Effector memory CD4-positive, alpha-beta T cell (primary cell): ENCODE measurements at regions not wholly inside any gene's neighbourhood (a gene's known extent, or its start where the extent isn't known, plus 50 kb on each side); places are given as distances from the start of the nearest gene placed in this dataset.

Source experiments
- DNase-seq, 3 donors: peaks; one replicate each; pipeline ENCODE4 v3.0.0-alpha.2; 2020
- H3K27ac ChIP-seq: 2 replicates; pipeline ENCODE4 v1.7.0; 2013; ENCODE audit warnings: mild to moderate bottlenecking, low read length, moderate library complexity; ENCODE audit not compliant: insufficient read depth, poor library complexity, severe bottlenecking
- H3K27me3 ChIP-seq: replicated peaks from 2 replicates; pipeline ENCODE4 v1.7.0; 2013; ENCODE audit warnings: mild to moderate bottlenecking, low read length; ENCODE audit not compliant: insufficient read depth, control insufficient read depth, poor library complexity, severe bottlenecking
- H3K36me3 ChIP-seq: 2 replicates; pipeline ENCODE4 v1.7.0; 2013; ENCODE audit warnings: mild to moderate bottlenecking, low read length, moderate library complexity; ENCODE audit not compliant: control insufficient read depth, insufficient read depth
- H3K4me1 ChIP-seq: 2 replicates; pipeline ENCODE4 v1.7.0; 2013; ENCODE audit warnings: low read length, mild to moderate bottlenecking; ENCODE audit not compliant: control insufficient read depth, insufficient read depth, poor library complexity, severe bottlenecking
- H3K4me3 ChIP-seq: 2 replicates; pipeline ENCODE4 v1.7.0; 2013; ENCODE audit warnings: low read length, low read depth, mild to moderate bottlenecking; ENCODE audit not compliant: insufficient read depth, poor library complexity, severe bottlenecking
- H3K9me3 ChIP-seq: 2 replicates; pipeline ENCODE4 v1.7.0; 2013; ENCODE audit warnings: mild to moderate bottlenecking, low read length, moderate library complexity; ENCODE audit not compliant: control insufficient read depth

DNA sequence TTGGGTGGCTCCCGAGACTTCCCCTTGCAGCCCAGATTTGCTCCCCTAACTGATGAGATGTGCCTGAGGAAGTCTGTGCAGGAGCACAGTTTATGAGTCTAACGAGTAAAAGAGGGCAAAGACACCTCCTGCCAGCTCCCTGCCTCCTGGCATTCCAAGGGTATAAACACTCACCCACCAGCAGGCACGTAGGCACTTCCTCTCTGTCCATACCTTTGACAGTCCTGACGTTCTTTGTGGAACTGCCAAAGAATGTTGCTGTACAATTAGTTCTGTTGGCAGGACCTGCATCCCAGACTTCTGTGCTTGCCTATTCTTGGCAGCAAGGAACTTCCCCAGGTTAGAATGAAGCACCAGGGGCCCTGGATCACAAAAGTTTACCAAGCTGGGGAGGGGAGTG lies 889.3 kb downstream of the BCL11B start:
- H3K4me3 ChIP-seq, result no peak overlapping the region
- no peaks in the 10 kb centered on the region for H3K9me3 ChIP-seq
- no peak for DNase-seq
- H3K27ac ChIP-seq, result no peak overlapping the region
- H3K36me3 ChIP-seq, result no peaks in the 10 kb centered on the region
- H3K4me1 ChIP-seq, result no peaks in the 10 kb centered on the region
- H3K27me3 ChIP-seq, result no peaks in the 10 kb centered on the region

DNA sequence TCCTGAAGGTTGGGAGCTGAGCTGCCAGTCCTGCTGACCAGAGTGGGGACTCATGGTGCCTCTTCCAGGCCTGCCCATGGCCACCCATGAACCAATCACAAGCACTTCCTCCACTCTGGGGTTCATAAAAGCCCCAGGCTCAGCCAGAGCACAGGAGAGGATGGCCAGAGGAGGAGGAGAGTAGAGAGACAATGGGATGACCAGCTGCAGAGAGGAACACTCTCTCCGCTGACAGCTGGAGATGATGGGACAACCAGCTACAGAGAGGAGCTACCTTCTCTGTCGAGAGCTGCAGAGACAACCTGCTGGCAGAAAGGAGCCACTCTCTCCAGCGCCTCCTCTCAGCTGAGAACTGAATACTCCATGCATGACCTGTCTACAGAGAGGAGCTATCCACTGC lies 886.1 kb downstream of the BCL11B start:
- Histone ChIP-seq H3K4me1 (no peaks in the 10 kb centered on the region), H3K9me3 (no peaks in the 10 kb centered on the region), H3K27ac (no peak overlapping the region), H3K36me3 (no peaks in the 10 kb centered on the region), H3K4me3 (no peak overlapping the region), H3K27me3 (no peaks in the 10 kb centered on the region)
- DNase-seq, result no peak

DNA sequence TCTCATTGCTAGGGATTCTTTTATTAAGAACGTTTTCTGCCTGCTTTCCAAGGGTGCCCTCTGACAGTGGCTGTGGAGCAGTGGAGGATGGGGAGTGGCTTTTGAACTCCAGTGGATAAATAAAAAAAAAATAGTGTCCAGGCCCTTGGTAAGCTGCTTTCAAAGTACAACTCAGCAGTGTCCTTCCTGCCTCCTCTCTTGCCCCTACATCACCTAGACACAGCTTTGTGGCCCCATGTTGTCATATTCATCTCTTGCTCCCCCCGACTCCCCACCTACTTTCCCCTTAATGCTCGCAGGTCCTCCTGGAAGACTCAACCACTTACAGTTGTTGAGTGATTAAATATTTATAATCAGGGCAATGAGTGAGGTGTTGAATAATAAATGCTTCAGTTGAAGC lies 880.9 kb downstream of the BCL11B start:
- H3K27ac ChIP-seq, result no peak overlapping the region
- H3K36me3 ChIP-seq, result no peaks in the 10 kb centered on the region
- no peaks in the 10 kb centered on the region for H3K27me3 ChIP-seq
- no peaks in the 10 kb centered on the region for H3K9me3 ChIP-seq
- H3K4me1 ChIP-seq, result no peaks in the 10 kb centered on the region
- no peak for DNase-seq
- no peak overlapping the region for H3K4me3 ChIP-seq

DNA sequence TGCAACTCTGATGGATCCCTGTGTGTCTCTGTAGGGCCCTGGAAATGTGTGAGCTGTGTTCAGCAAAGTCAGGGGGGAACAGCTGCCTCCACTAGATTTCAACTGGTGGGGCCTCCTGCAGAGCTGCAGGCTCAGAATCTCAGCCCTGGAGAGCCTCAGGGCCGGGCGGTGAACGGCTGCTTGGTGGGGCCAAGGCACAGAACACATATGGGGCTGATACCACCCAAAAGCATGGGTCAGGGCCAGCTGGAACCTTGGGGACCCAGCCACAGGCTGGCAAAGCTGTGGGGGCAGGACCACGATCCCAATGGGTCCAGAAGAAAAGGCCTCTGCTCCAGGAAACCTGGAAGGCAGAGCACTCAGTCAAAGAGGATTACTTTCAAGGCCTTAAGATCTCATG lies 878.5 kb downstream of the BCL11B start:
- no peaks in the 10 kb centered on the region for H3K9me3 ChIP-seq
- H3K27ac ChIP-seq, result no peak overlapping the region
- H3K4me1 ChIP-seq, result no peaks in the 10 kb centered on the region
- H3K4me3 ChIP-seq, result no peak overlapping the region
- no peaks in the 10 kb centered on the region for H3K36me3 ChIP-seq
- no peak for DNase-seq
- H3K27me3 ChIP-seq, result no peaks in the 10 kb centered on the region

DNA sequence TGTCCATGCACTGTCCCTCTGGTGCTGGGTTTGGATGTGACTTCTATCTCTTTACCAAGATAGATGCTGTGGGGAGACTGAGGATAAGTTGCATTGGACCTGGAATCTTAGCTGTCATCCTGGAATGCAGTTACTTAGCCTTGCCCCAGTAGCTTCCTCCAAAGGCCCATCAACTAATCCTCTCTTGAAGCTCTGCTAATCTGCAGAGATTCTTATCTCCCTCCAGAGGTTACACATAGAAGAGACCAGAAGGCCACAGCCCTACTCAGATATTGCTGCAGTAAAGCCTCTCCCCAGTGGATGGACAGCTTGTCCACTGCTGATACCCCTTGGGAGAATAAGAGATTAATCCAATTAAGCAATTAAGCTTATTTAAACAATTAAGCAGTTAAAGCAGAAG lies 867.2 kb downstream of the BCL11B start:
- H3K9me3 ChIP-seq, result no peaks in the 10 kb centered on the region
- H3K4me3 ChIP-seq, result no peak overlapping the region
- no peaks in the 10 kb centered on the region for H3K4me1 ChIP-seq
- no peaks in the 10 kb centered on the region for H3K36me3 ChIP-seq
- no peaks in the 10 kb centered on the region for H3K27me3 ChIP-seq
- no peak overlapping the region for H3K27ac ChIP-seq
- no peak for DNase-seq

DNA sequence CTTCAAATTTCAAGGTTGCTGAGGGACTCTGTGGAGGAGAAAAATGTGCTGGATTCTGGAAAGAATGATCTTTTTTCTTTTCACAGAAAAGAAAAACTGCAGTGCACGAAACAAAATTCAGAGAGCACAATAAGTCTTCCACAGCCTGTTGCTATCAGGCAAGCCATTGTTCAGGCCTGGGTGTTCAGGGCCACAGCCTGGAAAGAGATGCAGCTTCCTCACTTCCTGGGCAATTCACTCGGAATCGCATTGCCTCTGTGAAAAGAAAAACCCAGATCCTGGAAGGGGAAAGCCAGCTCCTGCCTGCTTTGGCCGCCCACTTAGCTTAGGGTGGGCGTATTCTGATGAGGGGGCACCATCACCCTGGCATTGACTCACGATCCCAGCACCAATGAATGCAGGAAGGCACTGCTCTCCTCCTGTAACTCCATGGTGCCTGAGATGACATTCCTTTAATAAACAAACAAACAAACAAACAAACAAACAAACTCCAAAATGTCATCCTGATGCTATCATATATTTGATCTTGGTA lies 863.9 kb downstream of the BCL11B start:
- H3K27me3 ChIP-seq, result no peaks in the 10 kb centered on the region
- H3K4me1 ChIP-seq, result no peaks in the 10 kb centered on the region
- no peak overlapping the region for H3K27ac ChIP-seq
- no peak overlapping the region for H3K4me3 ChIP-seq
- DNase-seq, result no peak
- no peaks in the 10 kb centered on the region for H3K36me3 ChIP-seq
- no peaks in the 10 kb centered on the region for H3K9me3 ChIP-seq

DNA sequence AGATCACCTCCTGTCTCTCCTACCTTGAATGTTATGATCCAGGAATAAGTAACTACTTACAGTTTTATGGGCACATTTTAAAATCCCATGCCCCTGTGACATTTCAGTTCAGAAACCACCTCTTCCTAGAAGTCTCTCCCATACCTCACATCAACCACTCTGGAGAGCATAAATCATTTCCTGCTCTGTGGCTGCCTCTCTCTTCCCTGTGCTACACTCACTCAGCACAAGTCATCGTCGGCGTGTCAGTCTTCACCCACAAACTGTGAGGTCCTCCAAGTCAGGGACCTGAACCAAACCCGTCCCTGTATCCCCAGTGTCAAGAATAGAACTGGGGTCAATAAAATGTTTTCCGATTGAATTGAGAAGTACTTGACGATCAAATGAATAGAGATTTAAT lies 863.3 kb downstream of the BCL11B start:
- no peaks in the 10 kb centered on the region for H3K36me3 ChIP-seq
- no peaks in the 10 kb centered on the region for H3K27me3 ChIP-seq
- H3K4me3 ChIP-seq, result no peak overlapping the region
- no peak for DNase-seq
- no peaks in the 10 kb centered on the region for H3K9me3 ChIP-seq
- no peak overlapping the region for H3K27ac ChIP-seq
- no peaks in the 10 kb centered on the region for H3K4me1 ChIP-seq

DNA sequence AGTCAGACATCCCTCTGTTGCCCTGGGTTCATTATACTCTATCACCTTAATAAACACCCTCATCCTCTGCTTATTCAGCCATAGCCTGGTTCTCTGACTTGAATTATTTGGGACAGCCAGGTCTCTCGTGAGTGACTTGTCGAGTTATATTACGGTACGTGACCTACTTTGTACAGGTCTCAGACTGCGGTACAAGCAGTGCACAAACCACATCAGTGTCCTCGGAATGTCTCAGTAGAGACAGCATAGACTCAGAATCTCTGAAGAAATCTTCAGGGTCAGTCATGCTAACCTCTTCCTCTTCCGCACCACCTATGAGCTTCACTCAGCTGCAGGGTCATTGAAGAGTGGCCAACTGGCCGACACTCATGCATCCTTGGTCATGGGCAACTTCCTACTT lies 860.8 kb downstream of the BCL11B start:
- H3K36me3 ChIP-seq, result no peaks in the 10 kb centered on the region
- no peaks in the 10 kb centered on the region for H3K27me3 ChIP-seq
- no peaks in the 10 kb centered on the region for H3K4me1 ChIP-seq
- no peaks in the 10 kb centered on the region for H3K9me3 ChIP-seq
- DNase-seq, result no peak
- no peak overlapping the region for H3K4me3 ChIP-seq
- H3K27ac ChIP-seq, result no peak overlapping the region

DNA sequence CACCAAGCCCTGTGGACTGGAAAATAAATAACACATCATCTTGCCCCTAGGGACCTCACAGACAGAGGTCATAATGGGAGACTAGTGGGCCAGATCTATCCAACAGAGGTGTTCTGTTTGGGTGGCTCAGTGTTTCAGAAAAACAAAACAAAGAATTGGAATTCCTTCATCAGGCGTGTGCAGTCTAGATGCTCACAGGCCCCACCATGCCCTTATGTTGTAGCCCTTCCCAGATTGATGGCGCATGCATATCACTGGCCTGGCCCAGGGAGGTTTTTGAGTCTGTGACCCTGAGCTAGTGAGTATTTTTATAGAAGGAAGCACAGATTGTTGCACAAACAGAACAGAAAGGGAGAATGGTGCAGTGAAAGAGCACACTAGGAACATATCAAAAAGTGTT lies 859.6 kb downstream of the BCL11B start:
- Histone ChIP-seq H3K27ac (no peak overlapping the region), H3K36me3 (no peaks in the 10 kb centered on the region), H3K4me1 (no peaks in the 10 kb centered on the region), H3K4me3 (no peak overlapping the region), H3K27me3 (no peaks in the 10 kb centered on the region), H3K9me3 (no peaks in the 10 kb centered on the region)
- no peak for DNase-seq

DNA sequence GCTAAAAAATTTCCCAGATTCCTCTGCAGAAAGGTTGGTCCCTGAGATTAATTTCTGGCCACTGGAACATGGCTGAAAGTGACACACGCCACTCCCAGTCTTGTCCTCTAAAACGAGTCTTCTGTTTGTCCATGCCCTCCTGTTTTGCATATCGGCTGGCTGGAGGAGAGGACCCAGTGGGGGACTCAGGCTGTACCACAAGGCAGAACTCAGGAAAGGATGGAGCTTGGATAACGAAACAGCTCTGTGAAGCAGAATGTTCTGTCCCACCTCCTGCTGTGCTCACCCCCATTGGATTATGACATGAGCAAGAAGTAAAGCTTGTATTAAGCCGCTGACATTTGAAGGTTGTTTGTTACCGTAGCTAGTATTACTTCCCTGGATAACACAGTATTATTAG lies 856.2 kb downstream of the BCL11B start:
- H3K4me1 ChIP-seq, result no peaks in the 10 kb centered on the region
- no peak overlapping the region for H3K4me3 ChIP-seq
- no peak overlapping the region for H3K27ac ChIP-seq
- DNase-seq, result no peak
- no peaks in the 10 kb centered on the region for H3K9me3 ChIP-seq
- H3K27me3 ChIP-seq, result no peaks in the 10 kb centered on the region
- no peaks in the 10 kb centered on the region for H3K36me3 ChIP-seq

DNA sequence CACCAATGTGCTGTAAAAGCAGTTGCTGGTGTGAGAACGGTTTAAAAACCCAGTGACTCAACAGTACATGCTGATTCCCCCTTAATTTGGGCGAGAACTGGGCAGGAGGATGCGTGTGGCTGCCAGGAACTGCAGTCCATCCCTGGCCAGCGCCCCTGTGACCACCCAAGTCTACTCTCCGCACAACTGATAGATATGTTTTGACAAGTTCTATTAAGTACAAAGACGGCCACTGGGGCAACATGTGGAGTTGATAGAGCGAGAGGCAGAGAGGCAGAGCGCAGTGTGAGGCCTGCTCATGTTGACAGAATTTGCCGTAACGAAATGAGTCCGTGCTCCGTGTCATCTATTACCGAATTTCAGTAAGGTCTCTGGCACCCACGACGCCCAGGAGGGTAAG lies 855.0 kb downstream of the BCL11B start:
- Histone ChIP-seq H3K27me3 (no peaks in the 10 kb centered on the region), H3K27ac (no peak overlapping the region), H3K36me3 (no peaks in the 10 kb centered on the region), H3K4me1 (no peaks in the 10 kb centered on the region), H3K4me3 (no peak overlapping the region), H3K9me3 (no peaks in the 10 kb centered on the region)
- no peak for DNase-seq
